Muscle layer of duodenum (tissue), 2 donors: ENCODE measurements at regions not wholly inside any gene's neighbourhood (a gene's known extent, or its start where the extent isn't known, plus 50 kb on each side); places are given as distances from the start of the nearest gene placed in this dataset.

Experiments
- H3K27ac ChIP-seq: one replicate; pipeline ENCODE4 v1.7.0; 2013; ENCODE audit warnings: mild to moderate bottlenecking, low read length
- H3K27me3 ChIP-seq: one replicate; pipeline ENCODE4 v1.7.0; 2013; ENCODE audit warnings: low read depth, mild to moderate bottlenecking, control low read depth, low read length
- H3K36me3 ChIP-seq, 2 donors: one replicate each; pipeline ENCODE4 v1.7.0; 2013; ENCODE audit warnings: low read length in 2 of 2, control low read depth in 1 of 2, mild to moderate bottlenecking in 1 of 2; ENCODE audit not compliant: insufficient read depth in 2 of 2, control insufficient read depth in 1 of 2
- H3K4me1 ChIP-seq, 2 donors: one replicate each; pipeline ENCODE4 v1.7.0; 2013; ENCODE audit warnings: low read length in 2 of 2, mild to moderate bottlenecking in 2 of 2, control low read depth in 1 of 2, moderate library complexity in 1 of 2; ENCODE audit not compliant: insufficient read depth in 2 of 2, control insufficient read depth in 1 of 2
- H3K4me3 ChIP-seq, 2 donors: one replicate each; pipeline ENCODE4 v1.7.0; 2013; ENCODE audit warnings: low read length in 2 of 2, low read depth in 1 of 2, mild to moderate bottlenecking in 1 of 2
- H3K9me3 ChIP-seq, 2 donors: one replicate each; pipeline ENCODE4 v1.7.0; 2013; ENCODE audit warnings: low read length in 2 of 2, control low read depth in 1 of 2, mild to moderate bottlenecking in 1 of 2; ENCODE audit not compliant: control insufficient read depth in 1 of 2
- donor health status: healthy.

DNA sequence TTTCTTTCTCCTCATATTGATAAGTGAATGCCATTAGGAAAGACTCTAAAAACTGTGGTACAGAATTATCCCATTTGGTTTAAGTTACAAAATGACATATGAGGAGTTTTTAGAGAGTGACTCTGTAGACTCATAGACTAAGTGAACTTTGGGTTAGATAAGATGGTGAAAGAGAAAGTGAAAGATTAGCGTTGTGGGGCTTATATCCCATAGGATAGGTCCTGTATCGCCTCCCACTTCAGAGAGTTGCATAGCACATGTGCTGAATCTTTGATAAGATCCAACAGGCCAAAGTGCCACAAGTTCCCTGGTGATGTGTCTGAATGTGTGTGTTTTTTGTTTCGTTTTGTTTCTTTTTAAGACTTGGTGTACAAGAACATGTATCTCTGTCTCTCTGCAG lies 666.9 kb downstream of the MECOM start:
- H3K27ac ChIP-seq = no peak overlapping the region
- no peaks in the 10 kb centered on the region for H3K4me1 ChIP-seq
- H3K4me3 ChIP-seq = no peak overlapping the region
- no peaks in the 10 kb centered on the region for H3K36me3 ChIP-seq
- H3K27me3 ChIP-seq = no peaks in the 10 kb centered on the region
- no peaks in the 10 kb centered on the region for H3K9me3 ChIP-seq

- no peak overlapping the region for H3K4me3 ChIP-seq
- no peaks in the 10 kb centered on the region for H3K36me3 ChIP-seq
- H3K9me3 ChIP-seq = no peaks in the 10 kb centered on the region
- H3K4me1 ChIP-seq = peaks cover 0 to 5% of the 10 kb centered on the region in 2 donors
- H3K27ac ChIP-seq = no peak overlapping the region
- H3K27me3 ChIP-seq = no peaks in the 10 kb centered on the region
Measured at GRCh38 chr3:168995129-168995528, 668.4 kb downstream of the MECOM start.

DNA sequence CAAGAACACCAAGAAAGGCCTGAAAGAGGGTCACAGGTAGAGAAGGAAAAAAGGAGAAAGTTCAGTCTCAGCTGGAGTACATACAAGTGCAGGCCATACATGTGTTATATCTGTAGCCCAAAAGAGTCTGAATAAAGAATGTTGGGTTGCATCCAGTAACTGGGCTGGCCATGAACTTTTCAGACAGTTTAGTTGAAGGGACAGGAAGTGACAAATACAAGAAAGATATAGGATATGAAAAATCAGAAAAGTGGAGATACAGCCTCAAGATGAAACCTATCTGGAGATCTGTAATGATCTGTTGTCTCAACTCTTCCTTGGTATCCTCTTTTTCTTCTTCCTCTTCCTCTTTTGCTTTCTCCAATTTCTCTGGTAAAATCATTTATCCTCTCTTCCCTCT lies 671.7 kb downstream of the MECOM start:
- peaks cover 0 to 8% of the 10 kb centered on the region in 2 donors for H3K4me1 ChIP-seq
- H3K27me3 ChIP-seq = no peaks in the 10 kb centered on the region
- H3K4me3 ChIP-seq = no peak overlapping the region
- no peaks in the 10 kb centered on the region for H3K9me3 ChIP-seq
- H3K27ac ChIP-seq = no peak overlapping the region
- H3K36me3 ChIP-seq = no peaks in the 10 kb centered on the region

GRCh38 chr3:168990621-168991020 lies 672.9 kb downstream of the MECOM start:
- Histone ChIP-seq H3K4me1 (peaks cover 0 to 8% of the 10 kb centered on the region in 2 donors), H3K9me3 (no peaks in the 10 kb centered on the region), H3K27ac (no peak overlapping the region), H3K27me3 (no peaks in the 10 kb centered on the region), H3K36me3 (no peaks in the 10 kb centered on the region), H3K4me3 (no peak overlapping the region)

GRCh38 chr3:168990134-168990533 lies 673.4 kb downstream of the MECOM start:
- Histone ChIP-seq H3K4me3 (no peak overlapping the region), H3K27ac (no peak overlapping the region), H3K27me3 (no peaks in the 10 kb centered on the region), H3K36me3 (no peaks in the 10 kb centered on the region), H3K9me3 (no peaks in the 10 kb centered on the region), H3K4me1 (peaks cover 0 to 8% of the 10 kb centered on the region in 2 donors)

- Histone ChIP-seq H3K27ac (no peak overlapping the region), H3K9me3 (no peaks in the 10 kb centered on the region), H3K27me3 (no peaks in the 10 kb centered on the region), H3K36me3 (no peaks in the 10 kb centered on the region), H3K4me1 (peaks cover 0 to 8% of the 10 kb centered on the region in 2 donors), H3K4me3 (no peak overlapping the region)
Measured at GRCh38 chr3:168989396-168989795, 674.1 kb downstream of the MECOM start.

- Histone ChIP-seq H3K36me3 (no peaks in the 10 kb centered on the region), H3K4me3 (no peak overlapping the region), H3K9me3 (no peaks in the 10 kb centered on the region), H3K27ac (no peak overlapping the region), H3K27me3 (no peaks in the 10 kb centered on the region), H3K4me1 (peaks cover 0 to 8% of the 10 kb centered on the region in 2 donors)
Measured at GRCh38 chr3:168988853-168989252, 674.7 kb downstream of the MECOM start.

DNA sequence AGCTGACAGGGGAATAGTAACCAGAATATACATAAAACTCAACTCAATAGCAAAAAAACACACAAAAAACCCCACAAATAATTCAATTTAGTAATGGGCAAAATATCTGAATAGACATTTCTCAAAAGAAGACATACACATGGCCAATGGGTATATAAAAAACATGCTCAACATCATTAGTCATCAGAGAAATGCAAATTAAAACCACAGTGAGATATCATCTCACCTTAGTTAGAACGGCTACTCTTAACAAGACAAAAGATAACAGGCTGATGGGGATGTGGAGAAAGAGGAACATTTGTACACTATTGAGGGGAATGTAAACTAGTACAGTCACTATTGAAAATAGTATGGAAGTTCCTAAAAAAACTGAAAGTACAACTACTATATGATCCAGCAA lies 678.6 kb downstream of the MECOM start:
- Histone ChIP-seq H3K4me3 (no peak overlapping the region), H3K27ac (no peak overlapping the region), H3K27me3 (no peaks in the 10 kb centered on the region), H3K36me3 (no peaks in the 10 kb centered on the region), H3K4me1 (peaks cover 0 to under 1% of the 10 kb centered on the region in 2 donors), H3K9me3 (no peaks in the 10 kb centered on the region)

DNA sequence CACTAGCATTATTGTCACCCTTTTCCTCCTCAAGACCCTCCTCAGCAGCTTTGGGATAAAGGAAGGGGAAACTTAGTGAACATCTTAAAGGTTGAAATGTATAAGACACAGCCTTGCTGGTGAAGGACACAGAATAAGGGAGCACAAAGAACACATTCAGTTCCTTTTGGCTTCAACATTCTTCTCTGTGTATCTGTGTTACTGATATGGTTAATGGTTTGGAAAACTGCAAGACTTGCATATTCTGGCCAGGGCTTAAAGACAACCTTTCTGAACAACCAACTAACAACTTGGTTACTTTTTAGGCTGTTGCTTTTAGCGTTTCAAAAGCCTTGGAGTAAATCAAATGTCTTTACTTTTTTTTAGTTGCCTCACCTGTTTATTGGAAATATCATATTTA lies 680.5 kb downstream of the MECOM start:
- Histone ChIP-seq H3K4me1 (no peaks in the 10 kb centered on the region), H3K9me3 (no peaks in the 10 kb centered on the region), H3K27ac (no peak overlapping the region), H3K36me3 (no peaks in the 10 kb centered on the region), H3K27me3 (no peaks in the 10 kb centered on the region), H3K4me3 (no peak overlapping the region)

DNA sequence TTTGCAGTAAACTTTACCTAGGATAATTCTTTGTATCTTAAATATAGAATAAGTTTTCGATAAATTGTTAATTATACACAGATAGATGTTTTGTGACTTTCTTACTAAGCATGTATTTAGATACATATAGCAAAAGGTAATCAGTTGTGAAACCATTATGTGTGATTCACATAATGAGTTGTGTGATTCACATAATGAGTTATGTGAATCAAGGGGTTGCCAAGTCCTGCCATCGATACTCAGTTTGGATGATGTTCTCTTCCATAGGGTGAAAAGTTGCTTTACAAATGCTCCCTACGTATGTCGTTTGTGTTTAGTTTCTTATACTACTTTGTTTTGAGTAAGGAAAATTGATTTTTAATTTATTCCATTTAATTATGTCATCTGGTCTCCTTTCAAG lies 682.1 kb downstream of the MECOM start:
- Histone ChIP-seq H3K4me1 (no peaks in the 10 kb centered on the region), H3K27ac (no peak overlapping the region)

GRCh38 chr3:168977716-168978374 lies 685.7 kb downstream of the MECOM start:
- Histone ChIP-seq H3K9me3 (no peaks in the 10 kb centered on the region), H3K36me3 (no peaks in the 10 kb centered on the region), H3K27ac (no peak overlapping the region), H3K27me3 (no peaks in the 10 kb centered on the region), H3K4me3 (no peak overlapping the region), H3K4me1 (peaks cover 0 to 8% of the 10 kb centered on the region in 2 donors)

More for the DNA sequence above, 682.1 kb downstream of the MECOM start:
- Histone ChIP-seq H3K4me3 (no peak overlapping the region), H3K27me3 (no peaks in the 10 kb centered on the region), H3K36me3 (no peaks in the 10 kb centered on the region), H3K9me3 (no peaks in the 10 kb centered on the region)

- H3K9me3 ChIP-seq = no peaks in the 10 kb centered on the region
- H3K27ac ChIP-seq = no peak overlapping the region
- H3K4me1 ChIP-seq = peaks cover 0 to 8% of the 10 kb centered on the region in 2 donors
- H3K4me3 ChIP-seq = no peak overlapping the region
- no peaks in the 10 kb centered on the region for H3K27me3 ChIP-seq
- no peaks in the 10 kb centered on the region for H3K36me3 ChIP-seq
Measured at GRCh38 chr3:168976969-168977368, 686.5 kb downstream of the MECOM start.
